ENCODE measurements at regions not wholly inside any gene's neighbourhood (a gene's known extent, or its start where the extent isn't known, plus 50 kb on each side); places are given as distances from the start of the nearest gene placed in this dataset.
A peak's percentile ranks its signal among the peaks of the same experiment; 100 is the strongest.

- Histone ChIP-seq H3K27ac (no peak overlapping the region), H3K27me3 (no peaks in the 10 kb centered on the region), H3K36me3 (no peaks in the 10 kb centered on the region), H3K4me1 (peaks cover 7 to 18% of the 10 kb centered on the region in 2 donors), H3K4me3 (no peak overlapping the region), H3K9me3 (no peaks in the 10 kb centered on the region)
- TF ChIP-seq, protein P1, sequence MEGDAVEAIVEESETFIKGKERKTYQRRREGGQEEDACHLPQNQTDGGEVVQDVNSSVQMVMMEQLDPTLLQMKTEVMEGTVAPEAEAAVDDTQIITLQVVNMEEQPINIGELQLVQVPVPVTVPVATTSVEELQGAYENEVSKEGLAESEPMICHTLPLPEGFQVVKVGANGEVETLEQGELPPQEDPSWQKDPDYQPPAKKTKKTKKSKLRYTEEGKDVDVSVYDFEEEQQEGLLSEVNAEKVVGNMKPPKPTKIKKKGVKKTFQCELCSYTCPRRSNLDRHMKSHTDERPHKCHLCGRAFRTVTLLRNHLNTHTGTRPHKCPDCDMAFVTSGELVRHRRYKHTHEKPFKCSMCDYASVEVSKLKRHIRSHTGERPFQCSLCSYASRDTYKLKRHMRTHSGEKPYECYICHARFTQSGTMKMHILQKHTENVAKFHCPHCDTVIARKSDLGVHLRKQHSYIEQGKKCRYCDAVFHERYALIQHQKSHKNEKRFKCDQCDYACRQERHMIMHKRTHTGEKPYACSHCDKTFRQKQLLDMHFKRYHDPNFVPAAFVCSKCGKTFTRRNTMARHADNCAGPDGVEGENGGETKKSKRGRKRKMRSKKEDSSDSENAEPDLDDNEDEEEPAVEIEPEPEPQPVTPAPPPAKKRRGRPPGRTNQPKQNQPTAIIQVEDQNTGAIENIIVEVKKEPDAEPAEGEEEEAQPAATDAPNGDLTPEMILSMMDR (IDR thresholded peaks at IDR 0.05 in 4 of 5, conservative IDR thresholded peaks at IDR 0.05 in 1 of 5): no peak
- TF ChIP-seq POLR2A (IDR thresholded peaks at IDR 0.05): no peak
- no peak for ATAC-seq
- in situ Hi-C loops (cut with MboI; ENCODE audit: low sequenced_read_pairs in 4 of 4) (no loop called here), intact Hi-C loops (cut with DNase I; ENCODE audit: low total_unique reads) (loop anchor here (5.0 to 10.0 kb wide), 2 partner anchors 146 to 434 kb away; partner anchors contain the start of gene CASZ1)
- DNase-seq: no peak
Observed at GRCh38 chr1:10940838-10941237, 71.6 kb upstream of the TARDBP start.

DNA sequence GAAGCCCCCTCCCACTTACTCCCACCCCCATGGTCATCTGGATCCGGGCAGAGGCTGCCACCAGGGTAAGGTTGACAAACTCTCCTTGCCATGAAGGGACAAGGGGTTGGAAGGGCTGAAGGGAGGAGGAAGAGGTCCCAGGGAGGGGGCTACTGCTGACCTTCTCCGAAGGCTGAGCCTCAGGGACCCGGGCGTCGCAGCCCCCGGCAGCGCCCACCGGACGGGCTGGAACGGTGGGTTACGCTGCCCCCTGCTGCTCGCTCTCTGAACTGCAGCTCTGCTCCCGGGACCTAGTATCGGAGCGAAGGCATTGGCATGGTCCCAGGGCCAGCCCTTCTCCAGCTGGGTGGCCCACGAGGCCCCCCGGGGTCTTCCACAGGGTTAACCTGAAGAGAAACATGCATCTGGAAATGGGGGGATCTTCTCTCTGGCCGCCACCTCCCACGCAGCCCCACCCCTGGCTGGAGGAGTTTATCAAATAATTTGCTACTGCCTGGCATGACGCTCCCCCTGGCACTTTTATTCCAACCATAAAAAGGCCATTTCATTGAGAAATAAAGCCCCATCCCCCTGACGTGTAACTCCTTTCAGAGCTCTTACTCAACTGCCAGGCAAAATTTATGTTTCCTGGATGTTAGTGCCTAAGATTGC is 70.4 kb upstream of the TARDBP start:
- no peaks in the 10 kb centered on the region for H3K36me3 ChIP-seq
- peak overlapping the region in 2 of 4 donors; percentile 7 to 22 for H3K4me3 ChIP-seq
- peak in 1 of 2 donors; percentile 43 for DNase-seq
- no peaks in the 10 kb centered on the region for H3K27me3 ChIP-seq
- H3K9me3 ChIP-seq: no peaks in the 10 kb centered on the region
- peaks cover 7 to 18% of the 10 kb centered on the region in 2 donors for H3K4me1 ChIP-seq
- ATAC-seq: peak in 1 of 2 donors; percentile 55
- H3K27ac ChIP-seq: no peak overlapping the region
- in situ Hi-C loops (cut with MboI; ENCODE audit: low sequenced_read_pairs in 4 of 4) (no loop called here), intact Hi-C loops (cut with DNase I; ENCODE audit: low total_unique reads) (loop anchor here (5.0 to 10.0 kb wide), 2 partner anchors 147 to 435 kb away; partner anchors contain the start of gene CASZ1)
- TF ChIP-seq, protein P1 (IDR thresholded peaks at IDR 0.05 in 4 of 5, conservative IDR thresholded peaks at IDR 0.05 in 1 of 5): peak; percentile 66 to 93 (median 89)
- no peak for TF ChIP-seq POLR2A (IDR thresholded peaks at IDR 0.05)

DNA sequence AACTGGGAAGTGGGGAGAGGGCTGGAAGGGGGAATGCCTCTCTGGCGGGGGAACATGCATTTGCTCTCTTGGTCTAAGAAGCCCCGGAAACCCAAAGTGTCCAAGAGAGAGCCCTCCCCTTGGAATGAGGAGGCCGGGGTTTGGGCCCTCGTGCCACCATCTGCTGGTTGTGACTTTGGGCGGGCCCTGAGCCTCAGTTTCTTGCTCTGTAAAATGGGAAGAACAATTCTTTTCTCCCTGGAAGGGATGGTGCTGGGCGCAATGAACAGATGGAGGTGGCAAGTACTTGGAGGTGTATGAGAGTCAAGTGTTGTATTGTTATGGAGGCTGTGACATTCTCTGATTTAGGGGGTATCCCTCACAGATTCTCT is 69.9 kb upstream of the TARDBP start:
- no peaks in the 10 kb centered on the region for H3K27me3 ChIP-seq
- H3K27ac ChIP-seq: no peak overlapping the region
- intact Hi-C loops (cut with DNase I; ENCODE audit: low total_unique reads): loop anchor here (5.0 to 10.0 kb wide), 2 partner anchors 148 to 435 kb away; partner anchors contain the start of gene CASZ1
- in situ Hi-C loops (cut with MboI; ENCODE audit: low sequenced_read_pairs in 4 of 4): no loop called here
- H3K9me3 ChIP-seq: no peaks in the 10 kb centered on the region
- peaks cover 7 to 18% of the 10 kb centered on the region in 2 donors for H3K4me1 ChIP-seq
- no peak overlapping the region for H3K4me3 ChIP-seq
- H3K36me3 ChIP-seq: no peaks in the 10 kb centered on the region
- ATAC-seq (no peak), DNase-seq (no peak)
- TF ChIP-seq POLR2A (IDR thresholded peaks at IDR 0.05): no peak
- TF ChIP-seq, protein P1 (IDR thresholded peaks at IDR 0.05 in 4 of 5, conservative IDR thresholded peaks at IDR 0.05 in 1 of 5): no peak

- ATAC-seq: no peak
- Histone ChIP-seq H3K4me1 (peaks cover 7 to 18% of the 10 kb centered on the region in 2 donors), H3K27ac (no peak overlapping the region), H3K36me3 (no peaks in the 10 kb centered on the region), H3K27me3 (no peaks in the 10 kb centered on the region), H3K9me3 (no peaks in the 10 kb centered on the region), H3K4me3 (no peak overlapping the region)
- no peak for DNase-seq
- intact Hi-C loops (cut with DNase I; ENCODE audit: low total_unique reads) (loop anchor here (5.0 to 10.0 kb wide), 2 partner anchors 148 to 436 kb away; partner anchors contain the start of gene CASZ1), in situ Hi-C loops (cut with MboI; ENCODE audit: low sequenced_read_pairs in 4 of 4) (no loop called here)
- TF ChIP-seq POLR2A (IDR thresholded peaks at IDR 0.05): no peak
- TF ChIP-seq, protein P1 (IDR thresholded peaks at IDR 0.05 in 4 of 5, conservative IDR thresholded peaks at IDR 0.05 in 1 of 5): no peak
Observed at GRCh38 chr1:10943041-10943440, 69.4 kb upstream of the TARDBP start.

Data from gastrocnemius medialis (tissue), 4 donors.